ENCODE measurements at regions not wholly inside any gene's neighbourhood (a gene's known extent, or its start where the extent isn't known, plus 50 kb on each side); places are given as distances from the start of the nearest gene placed in this dataset.

- no peak for TF ChIP-seq BRF2 (IDR thresholded peaks at IDR 0.05; ENCODE audit: borderline replicate concordance, insufficient read depth, insufficient read length)
- no peak for TF ChIP-seq EP300 (IDR thresholded peaks at IDR 0.05; ENCODE audit: low read length)
- no peak for TF ChIP-seq NR1H2 (CRISPR knock-in tag; IDR thresholded peaks at IDR 0.05)
- TF ChIP-seq USF2 (CRISPR knock-in tag; IDR thresholded peaks at IDR 0.05) = no peak
Measured at GRCh38 chr21:32209580-32209979, 69.3 kb downstream of the MIS18A start.
